Heart right ventricle (tissue), 16 donors: ENCODE measurements at regions not wholly inside any gene's neighbourhood (a gene's known extent, or its start where the extent isn't known, plus 50 kb on each side); places are given as distances from the start of the nearest gene placed in this dataset.
"Not testable (repeated sequence)": the region's sequence is repeated elsewhere in the genome, so short reads cannot be mapped to it uniquely, and the experiment has no call there.

Source experiments
- ATAC-seq, 8 donors: fragments of 200-7000 bp; cut with Tn5 transposase; one replicate each; pipeline ENCODE4 v1.9.1; 2020; ENCODE audit warnings: mild to moderate bottlenecking in 8 of 8, moderate library complexity in 8 of 8, moderate number of reproducible peaks in 1 of 8
- DNase-seq, 2 donors: peaks; one replicate each; pipeline ENCODE4 v3.0.0-alpha.2; 2020
- H3K27ac ChIP-seq, 10 donors: fragments of 200-600 bp; sonication (generic) in 2 of 10; one replicate each; pipeline versions ENCODE4 v1.5.0 to v1.8.0; 2020 to 2022; ENCODE audit warnings: mild to moderate bottlenecking in 3 of 10
- H3K27me3 ChIP-seq, 7 donors: fragments of 200-600 bp; one replicate each; pipeline ENCODE4 v1.8.0; 2021 to 2022; ENCODE audit warnings: mild to moderate bottlenecking in 2 of 7
- H3K36me3 ChIP-seq, 9 donors: fragments of 200-600 bp; sonication (generic) in 1 of 9; one replicate each; pipeline versions ENCODE4 v1.5.0 to v1.8.0; 2020 to 2022; ENCODE audit warnings: mild to moderate bottlenecking in 2 of 9
- H3K4me1 ChIP-seq, 9 donors: fragments of 200-600 bp; sonication (generic) in 1 of 9; one replicate each; pipeline versions ENCODE4 v1.5.0 to v1.8.0; 2020 to 2022; ENCODE audit warnings: mild to moderate bottlenecking in 4 of 9
- H3K4me3 ChIP-seq, 10 donors: fragments of 200-600 bp; sonication (generic) in 2 of 10; one replicate each; pipeline versions ENCODE4 v1.5.0 to v1.8.0; 2020 to 2022; ENCODE audit warnings: mild to moderate bottlenecking in 7 of 10, moderate library complexity in 2 of 10
- H3K9me3 ChIP-seq, 11 donors: fragments of 200-600 bp in 10 of 11; sonication (generic) in 2 of 11; one replicate each; pipeline versions ENCODE4 v1.5.0 to v1.8.0; 2013 to 2022; ENCODE audit warnings: mild to moderate bottlenecking in 2 of 11, control low read depth in 1 of 11, moderate library complexity in 1 of 11
- CTCF ChIP-seq, 9 donors: fragments of 200-600 bp; sonication (generic) in 2 of 9; IDR thresholded peaks; one replicate each; pipeline versions ENCODE4 v1.5.0 to v1.8.0; 2021 to 2022; ENCODE audit warnings: antibody characterized with exemption in 9 of 9, mild to moderate bottlenecking in 5 of 9, moderate library complexity in 1 of 9
- WGBS, 2 donors: extraction: QIAGEN DNeasy Blood & Tissue Kit; methylation state at CpG; one replicate each; pipeline ENCODE4 v1.1.7; 2013; ENCODE audit warnings: inconsistent platforms in 1 of 2; 5-methylcytosine and 5-hydroxymethylcytosine counted together
- intact Hi-C, 10 donors: fragments of 100-400 bp; cut with DNase I; formaldehyde crosslinking; loops; one replicate each; pipeline versions ENCODE4 v1.11.1 to v1.14.2; 2022
- donor health status: Arrhythmogenic right ventricular cardiomyopathy.
- donor health status: ischemic (EF 13 %, LVEDD 7.1; RV severe dilation, severe dysfunction).
- donor health status: healthy with polysubstance abuse.
- donor health status: DM: no; HTN: yes; CAD: no.
- donor health status: DM: no; HTN: no; CAD: no.
- donor health status: ischemic (EF 25% LVEDD 6.9; RV normal size, moderate dysfunction).
- donor health status: ischemic (EF 25% LVEDD 5.7; RV mildly dilated, moderate dysfunction).
- donor health status: healthy.
- donor health status: DM: yes; HTN: yes; CAD: no.
- donor health status: Ischemic cardiomyopathy.
- donor health status: ischemic (EF 35%, LVEDD 5.7; RV mildly dilated, moderate dysfunction).
- donor health status: nonischemic (EF 11% LVEDD 7.7; RV severe dilation, severe dysfunction).
- donor health status: DM: yes; HTN: yes; CAD: no.
- donor health status: PGD.
- donor health status: ischemic (EF 29% LVEDD 5.4; RV normal size, mild dysfunction).
- donor health status: nonischemic (EF 23%, LVEDD 6.1; RV moderate dilation, normal function).

- intact Hi-C loops = loop anchor here in 1 of 10 donors (5.0 kb wide), 1 partner anchor 345 kb away; no protein-coding TSS in a partner anchor
- 89 to 97% methylated on average over 1 of the region's 1 CpG for WGBS, 2 donors
These were observed 348.4 kb downstream of the SOX4 start for GRCh38 chr6:21941926-21942325.

GRCh38 chr6:21942897-21943296 is 349.3 kb downstream of the SOX4 start:
- no peaks in the 10 kb centered on the region for H3K27me3 ChIP-seq
- no peak overlapping the region for H3K4me3 ChIP-seq
- no peak for DNase-seq
- intact Hi-C loops = loop anchor here in 1 of 10 donors (5.0 kb wide), 1 partner anchor 346 kb away; no protein-coding TSS in a partner anchor
- ATAC-seq = no peak
- peaks cover 0 to 27% (median 8%) of the 10 kb centered on the region in 9 donors for H3K4me1 ChIP-seq
- H3K36me3 ChIP-seq = no peaks in the 10 kb centered on the region
- peak overlapping the region in 1 of 10 donors; percentile 22 for H3K27ac ChIP-seq
- TF ChIP-seq CTCF (IDR thresholded peaks at IDR 0.05) = no peak
- WGBS, 2 donors = 49 to 61% methylated on average over 6 of the region's 6 CpGs
- no peaks in the 10 kb centered on the region for H3K9me3 ChIP-seq

More at GRCh38 chr6:21941926-21942325, 348.4 kb downstream of the SOX4 start:
- Histone ChIP-seq H3K36me3 (no peaks in the 10 kb centered on the region), H3K9me3 (no peaks in the 10 kb centered on the region), H3K27ac (peak overlapping the region in 1 of 10 donors; percentile 26), H3K4me1 (peaks cover 0 to 18% (median 3%) of the 10 kb centered on the region in 9 donors), H3K4me3 (no peak overlapping the region), H3K27me3 (no peaks in the 10 kb centered on the region)
- DNase-seq = no peak
- ATAC-seq = no peak
- TF ChIP-seq CTCF (IDR thresholded peaks at IDR 0.05) = no peak

GRCh38 chr6:21946298-21946783 is 350.5 kb downstream of the PRL start:
- no peak for TF ChIP-seq CTCF (IDR thresholded peaks at IDR 0.05)
- Histone ChIP-seq H3K4me3 (no peak overlapping the region), H3K9me3 (no peaks in the 10 kb centered on the region), H3K4me1 (peaks cover 3 to 54% (median 16%) of the 10 kb centered on the region in 9 donors), H3K27me3 (no peaks in the 10 kb centered on the region), H3K27ac (no peak overlapping the region), H3K36me3 (no peaks in the 10 kb centered on the region)
- 82 to 85% methylated on average over 4 of the region's 4 CpGs for WGBS, 2 donors
- intact Hi-C loops = no loop called here
- ATAC-seq = no peak
- DNase-seq = no peak

GRCh38 chr6:21947227-21947626 is 349.6 kb downstream of the PRL start:
- DNase-seq, ATAC-seq, intact Hi-C loops, H3K27me3 ChIP-seq, H3K9me3 ChIP-seq, H3K36me3 ChIP-seq, H3K4me3 ChIP-seq: not testable (repeated sequence)
- Histone ChIP-seq H3K4me1 (peaks cover 3 to 58% (median 20%) of the 10 kb centered on the region in 9 donors), H3K27ac (peak overlapping the region in 2 of 10 donors; percentile 2 to 51)
- WGBS, 2 donors = 92 to 95% methylated on average over 3 of the region's 3 CpGs

- ATAC-seq = peak in 1 of 8 donors; percentile 58
- H3K27ac ChIP-seq = peak overlapping the region in 3 of 10 donors; percentile 2 to 51 (median 20)
- 45 to 55% methylated on average over 6 of the region's 6 CpGs for WGBS, 2 donors
These were observed 349.0 kb downstream of the PRL start for GRCh38 chr6:21947731-21948386.

More at GRCh38 chr6:21947731-21948386, 349.0 kb downstream of the PRL start:
- no peak for TF ChIP-seq CTCF (IDR thresholded peaks at IDR 0.05)
- intact Hi-C loops = no loop called here
- Histone ChIP-seq H3K4me1 (peaks cover 0 to 51% (median 15%) of the 10 kb centered on the region in 9 donors), H3K4me3 (no peak overlapping the region), H3K36me3 (no peaks in the 10 kb centered on the region), H3K27me3 (no peaks in the 10 kb centered on the region), H3K9me3 (no peaks in the 10 kb centered on the region)
- DNase-seq = no peak
